RWPE2 (cell line): ENCODE measurements at regions not wholly inside any gene's neighbourhood (a gene's known extent, or its start where the extent isn't known, plus 50 kb on each side); places are given as distances from the start of the nearest gene placed in this dataset.

Experiments used
- ATAC-seq: fragments of 200-7000 bp; cut with Tn5 transposase; 3 replicates; pipeline ENCODE4 v1.9.1; 2021; ENCODE audit warnings: low read depth
- DNase-seq: peaks from one replicate; pipeline ENCODE4 v3.0.0-alpha.2; 2020; ENCODE audit warnings: low spot score
- H3K27ac ChIP-seq: fragments of 450-650 bp; 2 replicates; pipeline ENCODE4 v1.5.1; 2017; ENCODE audit warnings: mild to moderate bottlenecking; ENCODE audit not compliant: poor library complexity, severe bottlenecking
- H3K27me3 ChIP-seq: fragments of 250-450 bp; sonication (Bioruptor Pico); 2 replicates; pipeline ENCODE4 v1.5.1; 2021; ENCODE audit warnings: mild to moderate bottlenecking, moderate library complexity; ENCODE audit not compliant: insufficient read depth, poor library complexity, severe bottlenecking
- H3K36me3 ChIP-seq: fragments of 250-450 bp; sonication (Bioruptor Pico); 2 replicates; pipeline ENCODE4 v1.5.1; 2020; ENCODE audit warnings: low read depth, mild to moderate bottlenecking, moderate library complexity
- H3K4me1 ChIP-seq: fragments of 250-450 bp; sonication (Bioruptor Pico); 2 replicates; pipeline ENCODE4 v1.5.1; 2021; ENCODE audit warnings: mild to moderate bottlenecking, moderate library complexity; ENCODE audit not compliant: insufficient read depth, poor library complexity, severe bottlenecking
- H3K4me3 ChIP-seq: fragments of 250-450 bp; sonication (Bioruptor Pico); 2 replicates; pipeline ENCODE4 v1.5.1; 2021; ENCODE audit warnings: mild to moderate bottlenecking, moderate library complexity; ENCODE audit not compliant: severe bottlenecking
- H3K9me3 ChIP-seq: fragments of 250-450 bp; sonication (Bioruptor Pico); 2 replicates; pipeline ENCODE4 v1.5.1; 2021; ENCODE audit warnings: mild to moderate bottlenecking, moderate library complexity; ENCODE audit not compliant: severe bottlenecking
- CTCF ChIP-seq: fragments of 450-650 bp; IDR thresholded peaks from one replicate; pipeline ENCODE4 v1.5.1; 2017; ENCODE audit warnings: mild to moderate bottlenecking, moderate library complexity; ENCODE audit not compliant: poor library complexity, severe bottlenecking

GRCh38 chr22:27312966-27313855, 488.3 kb downstream of the MN1 start:
- DNase-seq (no peak), ATAC-seq (no peak)
- H3K36me3 ChIP-seq: no peaks in the 10 kb centered on the region
- TF ChIP-seq CTCF: no peak
- H3K27ac ChIP-seq: no peak overlapping the region
- H3K4me1 ChIP-seq: no peaks in the 10 kb centered on the region
- no peak overlapping the region for H3K4me3 ChIP-seq
- H3K27me3 ChIP-seq: peaks cover 3% of the 10 kb centered on the region
- H3K9me3 ChIP-seq: no peaks in the 10 kb centered on the region

GRCh38 chr22:27314276-27314807, 487.2 kb downstream of the MN1 start:
- DNase-seq: no peak
- TF ChIP-seq CTCF: no peak
- H3K36me3 ChIP-seq: no peaks in the 10 kb centered on the region
- H3K4me1 ChIP-seq: no peaks in the 10 kb centered on the region
- H3K27me3 ChIP-seq: peaks cover 3% of the 10 kb centered on the region
- H3K4me3 ChIP-seq: no peak overlapping the region
- no peaks in the 10 kb centered on the region for H3K9me3 ChIP-seq
- H3K27ac ChIP-seq: no peak overlapping the region
- no peak for ATAC-seq

- Histone ChIP-seq H3K9me3 (no peaks in the 10 kb centered on the region), H3K4me3 (no peak overlapping the region), H3K27ac (no peak overlapping the region), H3K36me3 (no peaks in the 10 kb centered on the region), H3K4me1 (no peaks in the 10 kb centered on the region), H3K27me3 (peaks cover 3% of the 10 kb centered on the region)
- no peak for DNase-seq
- TF ChIP-seq CTCF: no peak
- no peak for ATAC-seq
Measured at GRCh38 chr22:27315833-27316232, 485.7 kb downstream of the MN1 start.

- DNase-seq: no peak
- H3K36me3 ChIP-seq: no peaks in the 10 kb centered on the region
- ATAC-seq: no peak
- no peak overlapping the region for H3K4me3 ChIP-seq
- peaks cover 3% of the 10 kb centered on the region for H3K27me3 ChIP-seq
- no peaks in the 10 kb centered on the region for H3K4me1 ChIP-seq
- no peaks in the 10 kb centered on the region for H3K9me3 ChIP-seq
- no peak for TF ChIP-seq CTCF
- H3K27ac ChIP-seq: no peak overlapping the region
Measured at GRCh38 chr22:27317096-27317495, 484.5 kb downstream of the MN1 start.

- TF ChIP-seq CTCF: no peak
- Histone ChIP-seq H3K9me3 (no peaks in the 10 kb centered on the region), H3K27me3 (peaks cover 7% of the 10 kb centered on the region), H3K36me3 (no peaks in the 10 kb centered on the region), H3K4me3 (no peak overlapping the region), H3K4me1 (no peaks in the 10 kb centered on the region), H3K27ac (no peak overlapping the region)
- DNase-seq: no peak
- peak; percentile 23; the same call in 1 of the 3 replicates for ATAC-seq
Measured at GRCh38 chr22:27317971-27318428, 483.6 kb downstream of the MN1 start.
